GM23338 (cell line): ENCODE measurements at regions not wholly inside any gene's neighbourhood (a gene's known extent, or its start where the extent isn't known, plus 50 kb on each side); places are given as distances from the start of the nearest gene placed in this dataset.
"Not testable (repeated sequence)": the region's sequence is repeated elsewhere in the genome, so short reads cannot be mapped to it uniquely, and the experiment has no call there.

Experiments
- NANOG ChIP-seq: IDR thresholded peaks from 2 replicates; pipeline ENCODE4 v1.6.1; 2016; ENCODE audit warnings: antibody characterized with exemption, borderline replicate concordance
- POLR2AphosphoS5 ChIP-seq: IDR thresholded peaks from 2 replicates; pipeline ENCODE4 v1.6.1; 2016; ENCODE audit warnings: antibody characterized with exemption, low read depth

DNA sequence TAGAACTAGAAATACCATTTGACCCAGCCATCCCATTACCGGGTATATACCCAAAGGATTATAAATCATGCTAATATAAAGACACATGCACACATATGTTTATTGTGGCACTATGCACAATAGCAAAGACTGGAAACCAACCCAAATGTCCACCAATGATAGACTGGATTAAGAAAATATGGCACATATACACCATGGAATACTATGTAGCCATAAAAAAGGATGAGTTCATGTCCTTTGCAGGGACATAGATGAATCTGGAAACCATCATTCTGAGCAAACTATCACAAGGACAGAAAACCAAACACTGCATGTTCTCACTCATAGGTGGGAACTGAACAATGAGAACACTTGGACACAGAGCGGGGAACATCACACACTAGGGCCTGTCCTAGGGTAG, 586.5 kb downstream of the UQCRFS1 start:
- TF ChIP-seq POLR2AphosphoS5, NANOG: not testable (repeated sequence)
